ENCODE measurements at regions not wholly inside any gene's neighbourhood (a gene's known extent, or its start where the extent isn't known, plus 50 kb on each side); places are given as distances from the start of the nearest gene placed in this dataset.

- TF ChIP-seq ZNF398 (CRISPR knock-in tag; IDR thresholded peaks at IDR 0.05) (no peak), CREBBP (IDR thresholded peaks at IDR 0.05; ENCODE audit: low read depth, low read length) (no peak), JUND (IDR thresholded peaks at IDR 0.05; ENCODE audit: borderline replicate concordance, low read depth, low read length) (peak; percentile 86), JUND (tag; IDR thresholded peaks at IDR 0.05; ENCODE audit: borderline replicate concordance, low read depth, low read length) (peak; percentile 86), SMARCA4 (IDR thresholded peaks at IDR 0.05) (peak; percentile 37; the same call in 1 of the 2 replicates), ZNF764 (CRISPR knock-in tag; IDR thresholded peaks at IDR 0.05; ENCODE audit: low read depth) (no peak), GATAD2A (IDR thresholded peaks at IDR 0.05) (no peak), FOSL1 (tag; conservative IDR thresholded peaks at IDR 0.05) (peak; percentile 95), KDM5B (IDR thresholded peaks at IDR 0.05; ENCODE audit: insufficient replicate concordance, low read depth, low read length) (no peak), CBFA2T3 (IDR thresholded peaks at IDR 0.05) (no peak), ARID1B (IDR thresholded peaks at IDR 0.05) (peak; percentile 39; the same call in 1 of the 2 replicates), ELF4 (CRISPR knock-in tag; IDR thresholded peaks at IDR 0.05) (no peak), ZFPM2 (CRISPR knock-in tag; IDR thresholded peaks at IDR 0.05) (no peak), TRIM24 (IDR thresholded peaks at IDR 0.05) (peak; percentile 64 to 83)
- TF ChIP-seq, protein P1, sequence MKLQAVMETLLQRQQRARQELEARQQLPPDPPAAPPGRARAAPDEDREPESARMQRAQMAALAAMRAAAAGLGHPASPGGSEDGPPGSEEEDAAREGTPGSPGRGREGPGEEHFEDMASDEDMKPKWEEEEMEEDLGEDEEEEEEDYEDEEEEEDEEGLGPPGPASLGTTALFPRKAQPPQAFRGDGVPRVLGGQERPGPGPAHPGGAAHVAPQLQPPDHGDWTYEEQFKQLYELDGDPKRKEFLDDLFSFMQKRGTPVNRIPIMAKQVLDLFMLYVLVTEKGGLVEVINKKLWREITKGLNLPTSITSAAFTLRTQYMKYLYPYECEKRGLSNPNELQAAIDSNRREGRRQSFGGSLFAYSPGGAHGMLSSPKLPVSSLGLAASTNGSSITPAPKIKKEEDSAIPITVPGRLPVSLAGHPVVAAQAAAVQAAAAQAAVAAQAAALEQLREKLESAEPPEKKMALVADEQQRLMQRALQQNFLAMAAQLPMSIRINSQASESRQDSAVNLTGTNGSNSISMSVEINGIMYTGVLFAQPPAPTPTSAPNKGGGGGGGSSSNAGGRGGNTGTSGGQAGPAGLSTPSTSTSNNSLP (IDR thresholded peaks at IDR 0.05; ENCODE audit: borderline replicate concordance, low read depth, low read length), result no peak
- TF ChIP-seq, protein P2, sequence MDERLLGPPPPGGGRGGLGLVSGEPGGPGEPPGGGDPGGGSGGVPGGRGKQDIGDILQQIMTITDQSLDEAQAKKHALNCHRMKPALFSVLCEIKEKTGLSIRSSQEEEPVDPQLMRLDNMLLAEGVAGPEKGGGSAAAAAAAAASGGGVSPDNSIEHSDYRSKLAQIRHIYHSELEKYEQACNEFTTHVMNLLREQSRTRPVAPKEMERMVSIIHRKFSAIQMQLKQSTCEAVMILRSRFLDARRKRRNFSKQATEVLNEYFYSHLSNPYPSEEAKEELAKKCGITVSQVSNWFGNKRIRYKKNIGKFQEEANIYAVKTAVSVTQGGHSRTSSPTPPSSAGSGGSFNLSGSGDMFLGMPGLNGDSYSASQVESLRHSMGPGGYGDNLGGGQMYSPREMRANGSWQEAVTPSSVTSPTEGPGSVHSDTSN (CRISPR knock-in tag; IDR thresholded peaks at IDR 0.05; ENCODE audit: low read depth), result no peak
- TF ChIP-seq, protein P2 (tag; conservative IDR thresholded peaks at IDR 0.05; ENCODE audit: low read depth), result peak; percentile 66
- TF ChIP-seq, protein P3, sequence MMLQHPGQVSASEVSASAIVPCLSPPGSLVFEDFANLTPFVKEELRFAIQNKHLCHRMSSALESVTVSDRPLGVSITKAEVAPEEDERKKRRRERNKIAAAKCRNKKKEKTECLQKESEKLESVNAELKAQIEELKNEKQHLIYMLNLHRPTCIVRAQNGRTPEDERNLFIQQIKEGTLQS (IDR thresholded peaks at IDR 0.05), result peak; percentile 93
- TF ChIP-seq, protein P3 (CRISPR knock-in tag; conservative IDR thresholded peaks at IDR 0.05), result no peak
- TF ChIP-seq, protein P4, sequence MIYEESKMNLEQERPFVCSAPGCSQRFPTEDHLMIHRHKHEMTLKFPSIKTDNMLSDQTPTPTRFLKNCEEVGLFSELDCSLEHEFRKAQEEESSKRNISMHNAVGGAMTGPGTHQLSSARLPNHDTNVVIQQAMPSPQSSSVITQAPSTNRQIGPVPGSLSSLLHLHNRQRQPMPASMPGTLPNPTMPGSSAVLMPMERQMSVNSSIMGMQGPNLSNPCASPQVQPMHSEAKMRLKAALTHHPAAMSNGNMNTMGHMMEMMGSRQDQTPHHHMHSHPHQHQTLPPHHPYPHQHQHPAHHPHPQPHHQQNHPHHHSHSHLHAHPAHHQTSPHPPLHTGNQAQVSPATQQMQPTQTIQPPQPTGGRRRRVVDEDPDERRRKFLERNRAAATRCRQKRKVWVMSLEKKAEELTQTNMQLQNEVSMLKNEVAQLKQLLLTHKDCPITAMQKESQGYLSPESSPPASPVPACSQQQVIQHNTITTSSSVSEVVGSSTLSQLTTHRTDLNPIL (CRISPR knock-in tag; IDR thresholded peaks at IDR 0.05), result no peak
Measured at GRCh38 chr13:42720113-42720857, 61.1 kb upstream of the FAM216B start (continued).
